ENCODE measurements at regions not wholly inside any gene's neighbourhood (a gene's known extent, or its start where the extent isn't known, plus 50 kb on each side); places are given as distances from the start of the nearest gene placed in this dataset.

DNA sequence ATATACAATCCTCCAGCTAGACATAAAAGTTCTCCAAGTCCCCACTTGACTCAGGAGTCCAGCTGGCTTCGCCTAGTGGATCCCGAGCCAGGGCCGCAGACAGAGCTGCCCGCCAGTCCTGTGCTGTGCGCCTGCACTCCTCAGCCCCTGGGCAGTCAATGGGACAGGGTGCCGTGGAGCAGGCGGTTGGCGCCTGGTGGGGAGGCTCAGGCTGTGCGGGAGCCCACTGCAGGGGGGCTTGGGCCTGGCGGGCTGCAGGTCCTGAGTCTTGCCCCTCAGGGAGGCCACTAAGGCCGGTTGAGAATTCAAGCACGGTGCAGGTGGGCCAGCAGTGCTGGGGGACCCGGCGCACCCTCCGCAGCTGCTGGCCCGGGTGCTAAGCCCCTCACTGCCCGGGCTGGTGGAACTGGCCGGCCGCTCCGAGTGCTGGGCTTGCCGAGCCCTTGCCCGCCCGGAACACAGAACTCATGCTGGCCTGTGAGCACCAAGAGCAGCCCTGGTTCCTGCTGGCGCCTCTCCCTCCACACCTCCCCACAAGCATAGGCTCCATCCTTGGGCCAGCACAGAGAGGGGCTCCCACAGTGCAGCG lies 884.8 kb upstream of the LRRC4C start:
- TF ChIP-seq, protein P1, sequence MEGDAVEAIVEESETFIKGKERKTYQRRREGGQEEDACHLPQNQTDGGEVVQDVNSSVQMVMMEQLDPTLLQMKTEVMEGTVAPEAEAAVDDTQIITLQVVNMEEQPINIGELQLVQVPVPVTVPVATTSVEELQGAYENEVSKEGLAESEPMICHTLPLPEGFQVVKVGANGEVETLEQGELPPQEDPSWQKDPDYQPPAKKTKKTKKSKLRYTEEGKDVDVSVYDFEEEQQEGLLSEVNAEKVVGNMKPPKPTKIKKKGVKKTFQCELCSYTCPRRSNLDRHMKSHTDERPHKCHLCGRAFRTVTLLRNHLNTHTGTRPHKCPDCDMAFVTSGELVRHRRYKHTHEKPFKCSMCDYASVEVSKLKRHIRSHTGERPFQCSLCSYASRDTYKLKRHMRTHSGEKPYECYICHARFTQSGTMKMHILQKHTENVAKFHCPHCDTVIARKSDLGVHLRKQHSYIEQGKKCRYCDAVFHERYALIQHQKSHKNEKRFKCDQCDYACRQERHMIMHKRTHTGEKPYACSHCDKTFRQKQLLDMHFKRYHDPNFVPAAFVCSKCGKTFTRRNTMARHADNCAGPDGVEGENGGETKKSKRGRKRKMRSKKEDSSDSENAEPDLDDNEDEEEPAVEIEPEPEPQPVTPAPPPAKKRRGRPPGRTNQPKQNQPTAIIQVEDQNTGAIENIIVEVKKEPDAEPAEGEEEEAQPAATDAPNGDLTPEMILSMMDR (IDR thresholded peaks at IDR 0.05) = no peak
- no peak for TF ChIP-seq POLR2A (IDR thresholded peaks at IDR 0.05)

All from uterus (tissue), 2 donors.